ENCODE measurements at regions not wholly inside any gene's neighbourhood (a gene's known extent, or its start where the extent isn't known, plus 50 kb on each side); places are given as distances from the start of the nearest gene placed in this dataset.
A peak's percentile ranks its signal among the peaks of the same experiment; 100 is the strongest.

DNA sequence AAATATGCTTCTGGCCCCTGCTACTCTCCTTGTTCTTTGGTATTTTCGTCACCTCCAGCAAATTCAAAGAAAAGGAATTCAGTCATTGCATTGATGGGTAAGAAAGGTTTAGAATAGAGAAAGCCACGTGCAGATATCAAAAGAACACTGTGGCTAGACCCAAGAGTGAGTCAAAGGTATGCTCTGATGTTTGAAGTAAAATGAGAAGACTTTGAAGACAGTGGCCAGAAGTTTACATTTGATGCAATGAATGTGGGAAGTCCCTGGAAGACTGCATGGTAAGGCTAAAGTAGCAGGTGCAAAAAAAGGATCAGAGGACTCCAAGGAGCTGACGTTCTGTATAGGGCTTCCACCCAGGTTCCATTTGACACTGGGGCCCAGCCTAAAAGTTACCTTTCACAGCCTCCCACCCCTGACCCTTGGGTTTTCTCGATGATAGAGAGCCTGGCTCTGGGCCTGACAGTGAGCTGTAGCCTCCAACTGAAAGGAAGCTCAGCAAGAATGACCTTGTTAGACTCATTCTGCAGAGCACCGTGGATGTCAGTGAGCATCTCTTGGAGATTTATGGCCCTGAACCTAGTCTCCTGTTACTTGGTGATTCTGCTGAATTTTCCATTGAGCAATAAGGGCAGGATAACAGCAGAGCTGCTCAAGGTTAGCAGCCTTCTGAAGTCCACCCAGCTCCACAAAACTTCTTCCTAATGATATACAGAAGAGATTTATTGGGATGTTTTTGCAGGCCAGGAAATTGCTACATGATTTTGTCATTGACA, 223.7 kb upstream of the RBBP8 start:
- in situ Hi-C loops (cut with MboI) = loop anchor here (10.0 to 25.0 kb wide), 6 partner anchors 97 to 1647 kb away; no protein-coding TSS in a partner anchor
- intact Hi-C loops (cut with micrococcal nuclease; ENCODE audit: unreplicated experiment) = loop anchor here (10.0 kb wide), 3 partner anchors 715 to 1515 kb away; no protein-coding TSS in a partner anchor
- ChIA-PET RAD21 (ENCODE audit: unreplicated experiment) (no interaction called here), POLR2A (no interaction called here), CTCF (no interaction called here), SMC1A (ENCODE audit: uncharacterized antibody, unreplicated experiment) (interaction anchor here (0.6 to 1.4 kb wide), 3 partner anchors 49 to 999 kb away, joined by 3 to 4 read pairs (median 3); no protein-coding TSS in a partner anchor)
- no peak for FAIRE-seq
- H2AFZ ChIP-seq (ENCODE audit: control insufficient read depth, low read depth, low read length) = no peak overlapping the region
- no peak overlapping the region for H3K4me3 ChIP-seq
- H3K27ac ChIP-seq (ENCODE audit: control insufficient read depth, insufficient read depth) = no peak overlapping the region
- no peak overlapping the region for H3K4me2 ChIP-seq (ENCODE audit: control insufficient read depth, insufficient read depth)
- no peak overlapping the region for H3K9ac ChIP-seq (ENCODE audit: control insufficient read depth, insufficient read depth, low read length)
- no peaks in the 10 kb centered on the region; a peak in 1 of 4 replicates for H3K27me3 ChIP-seq (replicated peaks in 1 of 2; ENCODE audit: control insufficient read depth in 2 of 2, insufficient read depth in 2 of 2, low read length in 1 of 2)
- BruUV-seq (replicated peaks) = no TSS peak
- H3K9me3 ChIP-seq (replicated peaks; ENCODE audit: control insufficient read depth, insufficient read depth, low read length) = no peaks in the 10 kb centered on the region
- no peaks in the 10 kb centered on the region for H4K20me1 ChIP-seq (ENCODE audit: control insufficient read depth, insufficient read depth)
- DNase-seq (ENCODE audit: low read depth, low spot score) = no peak
- ATAC-seq = peak; percentile 21; the same call in 2 of the 3 replicates
- H3K4me1 ChIP-seq (ENCODE audit: control insufficient read depth, insufficient read depth, low read length) = no peaks in the 10 kb centered on the region
- no peaks in the 10 kb centered on the region for H3K36me3 ChIP-seq (ENCODE audit: control insufficient read depth in 2 of 2, insufficient read depth in 2 of 2, low read length in 1 of 2)
- TF ChIP-seq, protein P1, sequence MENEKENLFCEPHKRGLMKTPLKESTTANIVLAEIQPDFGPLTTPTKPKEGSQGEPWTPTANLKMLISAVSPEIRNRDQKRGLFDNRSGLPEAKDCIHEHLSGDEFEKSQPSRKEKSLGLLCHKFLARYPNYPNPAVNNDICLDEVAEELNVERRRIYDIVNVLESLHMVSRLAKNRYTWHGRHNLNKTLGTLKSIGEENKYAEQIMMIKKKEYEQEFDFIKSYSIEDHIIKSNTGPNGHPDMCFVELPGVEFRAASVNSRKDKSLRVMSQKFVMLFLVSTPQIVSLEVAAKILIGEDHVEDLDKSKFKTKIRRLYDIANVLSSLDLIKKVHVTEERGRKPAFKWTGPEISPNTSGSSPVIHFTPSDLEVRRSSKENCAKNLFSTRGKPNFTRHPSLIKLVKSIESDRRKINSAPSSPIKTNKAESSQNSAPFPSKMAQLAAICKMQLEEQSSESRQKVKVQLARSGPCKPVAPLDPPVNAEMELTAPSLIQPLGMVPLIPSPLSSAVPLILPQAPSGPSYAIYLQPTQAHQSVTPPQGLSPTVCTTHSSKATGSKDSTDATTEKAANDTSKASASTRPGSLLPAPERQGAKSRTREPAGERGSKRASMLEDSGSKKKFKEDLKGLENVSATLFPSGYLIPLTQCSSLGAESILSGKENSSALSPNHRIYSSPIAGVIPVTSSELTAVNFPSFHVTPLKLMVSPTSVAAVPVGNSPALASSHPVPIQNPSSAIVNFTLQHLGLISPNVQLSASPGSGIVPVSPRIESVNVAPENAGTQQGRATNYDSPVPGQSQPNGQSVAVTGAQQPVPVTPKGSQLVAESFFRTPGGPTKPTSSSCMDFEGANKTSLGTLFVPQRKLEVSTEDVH (IDR thresholded peaks at IDR 0.05; ENCODE audit: low read depth, partially characterized antibody) = no peak
- TF ChIP-seq BCL11A (IDR thresholded peaks at IDR 0.05; ENCODE audit: low read depth, low read length) (no peak), YBX1 (IDR thresholded peaks at IDR 0.05) (no peak), BHLHE40 (IDR thresholded peaks at IDR 0.05; ENCODE audit: borderline replicate concordance in 1 of 2, low read depth in 2 of 2, low read length in 1 of 2) (peak in 1 of 2 experiments; percentile 11; a peak in 1 of 4 replicates), MTA3 (IDR thresholded peaks at IDR 0.05; ENCODE audit: borderline replicate concordance, low read length) (no peak), MTA2 (IDR thresholded peaks at IDR 0.05; ENCODE audit: low read depth) (no peak)
- TF ChIP-seq, protein P2, sequence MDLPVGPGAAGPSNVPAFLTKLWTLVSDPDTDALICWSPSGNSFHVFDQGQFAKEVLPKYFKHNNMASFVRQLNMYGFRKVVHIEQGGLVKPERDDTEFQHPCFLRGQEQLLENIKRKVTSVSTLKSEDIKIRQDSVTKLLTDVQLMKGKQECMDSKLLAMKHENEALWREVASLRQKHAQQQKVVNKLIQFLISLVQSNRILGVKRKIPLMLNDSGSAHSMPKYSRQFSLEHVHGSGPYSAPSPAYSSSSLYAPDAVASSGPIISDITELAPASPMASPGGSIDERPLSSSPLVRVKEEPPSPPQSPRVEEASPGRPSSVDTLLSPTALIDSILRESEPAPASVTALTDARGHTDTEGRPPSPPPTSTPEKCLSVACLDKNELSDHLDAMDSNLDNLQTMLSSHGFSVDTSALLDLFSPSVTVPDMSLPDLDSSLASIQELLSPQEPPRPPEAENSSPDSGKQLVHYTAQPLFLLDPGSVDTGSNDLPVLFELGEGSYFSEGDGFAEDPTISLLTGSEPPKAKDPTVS (IDR thresholded peaks at IDR 0.05; ENCODE audit: low read depth, low read length) = no peak
- 8% methylated on average over 5 of the region's 5 CpGs for WGBS (ENCODE audit: insufficient coverage, insufficient replicate concordance, low lambda C conversion rate, missing lambda C conversion rate)
- no peaks in the 10 kb centered on the region for H3K79me2 ChIP-seq (ENCODE audit: control insufficient read depth, insufficient read depth, low read length)

Measured in GM12878 (cell line).